GM23338 (cell line): ENCODE measurements at regions not wholly inside any gene's neighbourhood (a gene's known extent, or its start where the extent isn't known, plus 50 kb on each side); places are given as distances from the start of the nearest gene placed in this dataset.
A peak's percentile ranks its signal among the peaks of the same experiment; 100 is the strongest.

ENCODE experiments used
- ATAC-seq: fragments of 200-7000 bp; cut with Tn5 transposase; 3 replicates; pipeline ENCODE4 v1.9.1; 2020
- DNase-seq: peaks from one replicate; pipeline ENCODE4 v3.0.0-alpha.2; 2015; ENCODE audit warnings: low spot score
- H2AFZ ChIP-seq: fragments of 200-600 bp; sonication (generic); 2 replicates; pipeline ENCODE4 v1.8.0; 2016; ENCODE audit warnings: antibody characterized with exemption, mild to moderate bottlenecking, moderate library complexity
- H3F3A ChIP-seq: fragments of 200-600 bp; sonication (generic); replicated peaks from 2 replicates; pipeline ENCODE4 v1.8.0; 2017; ENCODE audit warnings: antibody characterized with exemption, mixed run types, low read depth
- H3K27ac ChIP-seq: fragments of 200-600 bp; sonication (generic); 2 replicates; pipeline ENCODE4 v1.6.1; 2016; ENCODE audit warnings: low read depth
- H3K27me3 ChIP-seq: fragments of 200-600 bp; sonication (generic); 2 replicates; pipeline ENCODE4 v1.8.0; 2016; ENCODE audit warnings: mild to moderate bottlenecking, mixed run types, moderate library complexity; ENCODE audit not compliant: insufficient read depth
- H3K36me3 ChIP-seq: fragments of 200-600 bp; sonication (generic); 2 replicates; pipeline ENCODE4 v1.8.0; 2016; ENCODE audit warnings: mild to moderate bottlenecking; ENCODE audit not compliant: insufficient read depth
- H3K4me1 ChIP-seq: fragments of 200-600 bp; sonication (generic); 2 replicates; pipeline ENCODE4 v1.8.0; 2016; ENCODE audit warnings: mild to moderate bottlenecking, moderate library complexity; ENCODE audit not compliant: insufficient read depth
- H3K4me2 ChIP-seq: fragments of 200-600 bp; sonication (generic); 2 replicates; pipeline ENCODE4 v1.7.1; 2017; ENCODE audit warnings: mixed run types
- H3K4me3 ChIP-seq: fragments of 200-600 bp; sonication (generic); 2 replicates; pipeline ENCODE4 v1.6.1; 2016; ENCODE audit warnings: mixed run types
- H3K79me2 ChIP-seq: fragments of 200-600 bp; sonication (generic); replicated peaks from 2 replicates; pipeline ENCODE4 v1.8.0; 2017; ENCODE audit warnings: mild to moderate bottlenecking; ENCODE audit not compliant: insufficient read depth
- H3K9me2 ChIP-seq: fragments of 200-600 bp; sonication (generic); 2 replicates; pipeline ENCODE4 v1.8.0; 2017; ENCODE audit not compliant: insufficient read depth
- H4K20me1 ChIP-seq: fragments of 200-600 bp; sonication (generic); replicated peaks from 2 replicates; pipeline ENCODE4 v1.8.0; 2017; ENCODE audit warnings: mild to moderate bottlenecking; ENCODE audit not compliant: insufficient read depth
- H3K27ac Mint-ChIP-seq: 2 replicates; pipeline ENCODE4 v1.8.0; 2020; ENCODE audit warnings: inconsistent platforms, mild to moderate bottlenecking, moderate library complexity, mixed read lengths
- H3K27me3 Mint-ChIP-seq: 3 replicates; pipeline ENCODE4 v1.8.0; 2022; ENCODE audit warnings: low read depth, mild to moderate bottlenecking, moderate library complexity, mixed read lengths, inconsistent platforms; ENCODE audit not compliant: insufficient read depth, poor library complexity
- H3K36me3 Mint-ChIP-seq: 3 replicates; pipeline ENCODE4 v1.8.0; 2021; ENCODE audit warnings: low read depth, mild to moderate bottlenecking, inconsistent platforms, moderate library complexity, mixed read lengths
- H3K4me1 Mint-ChIP-seq: 3 replicates; pipeline ENCODE4 v1.8.0; 2020; ENCODE audit warnings: mild to moderate bottlenecking, inconsistent platforms, mixed read lengths
- H3K4me3 Mint-ChIP-seq: 3 replicates; pipeline ENCODE4 v1.8.0; 2021; ENCODE audit warnings: moderate library complexity, mild to moderate bottlenecking, inconsistent platforms, mixed read lengths
- H3K9me3 Mint-ChIP-seq: 3 replicates; pipeline ENCODE4 v1.8.0; 2020; ENCODE audit warnings: moderate library complexity, mild to moderate bottlenecking, inconsistent platforms, mixed read lengths
- CREB1 ChIP-seq: fragments of 250-450 bp; sonication (Bioruptor Pico); IDR thresholded peaks from 2 replicates; pipeline ENCODE4 v1.5.0; 2020; ENCODE audit warnings: low read depth, mild to moderate bottlenecking, moderate library complexity
- CTCF ChIP-seq, 2 experiments: fragments of 200-600 bp in 1 of 2; sonication (generic) in 1 of 2; conservative IDR thresholded peaks; 2 replicates each; pipeline versions ENCODE4 v1.5.1 to v1.6.1; 2016 to 2017; ENCODE audit warnings: antibody characterized with exemption in 2 of 2, low read depth in 2 of 2, mild to moderate bottlenecking in 2 of 2, moderate library complexity in 1 of 2
- ETS1 ChIP-seq: IDR thresholded peaks from 2 replicates; pipeline ENCODE4 v1.6.1; 2016; ENCODE audit warnings: antibody characterized with exemption
- JUNB ChIP-seq: IDR thresholded peaks from one replicate; pipeline ENCODE4 v1.6.1; 2016; ENCODE audit warnings: antibody characterized with exemption; ENCODE audit not compliant: unreplicated experiment
- NANOG ChIP-seq: IDR thresholded peaks from 2 replicates; pipeline ENCODE4 v1.6.1; 2016; ENCODE audit warnings: antibody characterized with exemption, borderline replicate concordance
- REST ChIP-seq: IDR thresholded peaks from one replicate; pipeline ENCODE4 v1.6.1; 2018; ENCODE audit warnings: antibody characterized with exemption; ENCODE audit not compliant: unreplicated experiment
- ZNF462 ChIP-seq: fragments of 250-450 bp; sonication (Bioruptor Pico); IDR thresholded peaks from 2 replicates; pipeline ENCODE4 v1.5.0; 2020; ENCODE audit warnings: mild to moderate bottlenecking, moderate library complexity

GRCh38 chr3:63067999-63068645 lies 192.9 kb upstream of the CADPS start:
- Histone ChIP-seq H3K4me3 (no peak overlapping the region), H3K27me3 (no peaks in the 10 kb centered on the region), H4K20me1 (no peaks in the 10 kb centered on the region), H3F3A (no peaks in the 10 kb centered on the region), H3K4me2 (no peak overlapping the region), H3K27ac (no peak overlapping the region), H3K9me2 (no peaks in the 10 kb centered on the region; the same call in none of the 2 replicates), H2AFZ (no peak overlapping the region), H3K4me1 (peaks cover 3% of the 10 kb centered on the region; the same call in 1 of the 2 replicates), H3K36me3 (no peaks in the 10 kb centered on the region), H3K79me2 (no peaks in the 10 kb centered on the region)
- ATAC-seq (peak; percentile 61; the same call in 2 of the 3 replicates), DNase-seq (peak; percentile 80)
- Mint-ChIP-seq H3K36me3 (no peaks in the 10 kb centered on the region), H3K27ac (no peak overlapping the region), H3K9me3 (no peaks in the 10 kb centered on the region), H3K27me3 (no peaks in the 10 kb centered on the region), H3K4me1 (peaks cover 8% of the 10 kb centered on the region), H3K4me3 (no peak overlapping the region)
- no peak for TF ChIP-seq CREB1 (CRISPR knock-in tag)
- TF ChIP-seq REST, result peak; percentile 91

- Histone ChIP-seq H3K79me2 (no peaks in the 10 kb centered on the region), H3K36me3 (no peaks in the 10 kb centered on the region), H3K4me3 (no peak overlapping the region), H3K4me2 (no peak overlapping the region), H3K4me1 (no peaks in the 10 kb centered on the region; the same call in 1 of the 2 replicates), H3K27me3 (no peaks in the 10 kb centered on the region), H3F3A (no peaks in the 10 kb centered on the region), H2AFZ (no peak overlapping the region), H3K27ac (no peak overlapping the region), H4K20me1 (no peaks in the 10 kb centered on the region), H3K9me2 (no peaks in the 10 kb centered on the region; the same call in 1 of the 2 replicates)
- Mint-ChIP-seq H3K27ac (no peak overlapping the region), H3K36me3 (no peaks in the 10 kb centered on the region), H3K4me1 (peaks cover 7% of the 10 kb centered on the region; the same call in 2 of the 3 replicates), H3K27me3 (no peaks in the 10 kb centered on the region), H3K9me3 (no peaks in the 10 kb centered on the region), H3K4me3 (no peak overlapping the region)
- ATAC-seq (no peak), DNase-seq (no peak)
- TF ChIP-seq JUNB (no peak), ZNF462 (CRISPR knock-in tag) (no peak), NANOG (no peak), ETS1 (no peak), CTCF (conservative IDR thresholded peaks at IDR 0.05; ENCODE audit: low read depth in 2 of 2) (no peak)
Observed at GRCh38 chr3:63069806-63070475, 194.7 kb upstream of the CADPS start.
